ENCODE measurements at regions not wholly inside any gene's neighbourhood (a gene's known extent, or its start where the extent isn't known, plus 50 kb on each side); places are given as distances from the start of the nearest gene placed in this dataset.
A peak's percentile ranks its signal among the peaks of the same experiment; 100 is the strongest.

GRCh38 chr4:137360761-137361160 lies 171.5 kb downstream of the PCDH18 start:
- TF ChIP-seq RAD21 (IDR thresholded peaks at IDR 0.05; ENCODE audit: low read depth), result no peak
- TF ChIP-seq TEAD4 (IDR thresholded peaks at IDR 0.05), result 0 out of 2 replicates have a peak, but pooled peaks have one; percentile 16

- no peak for TF ChIP-seq NFIC (IDR thresholded peaks at IDR 0.05)
- TF ChIP-seq USF1 (IDR thresholded peaks at IDR 0.05), result peak; percentile 51
Observed at GRCh38 chr4:137359691-137360315, 172.5 kb downstream of the PCDH18 start.

- TF ChIP-seq CREB1 (IDR thresholded peaks at IDR 0.05; ENCODE audit: low read depth) (no peak), TEAD4 (IDR thresholded peaks at IDR 0.05) (no peak), EP300 (IDR thresholded peaks at IDR 0.05; ENCODE audit: borderline replicate concordance) (no peak), YY1 (IDR thresholded peaks at IDR 0.05; ENCODE audit: low read depth) (no peak), FOXM1 (IDR thresholded peaks at IDR 0.05; ENCODE audit: borderline replicate concordance, low read depth) (no peak), NFIC (IDR thresholded peaks at IDR 0.05) (no peak), EGR1 (IDR thresholded peaks at IDR 0.05) (no peak), TAF1 (IDR thresholded peaks at IDR 0.05; ENCODE audit: low read depth) (no peak), TCF12 (IDR thresholded peaks at IDR 0.05; ENCODE audit: low read depth) (no peak), ZBTB7A (IDR thresholded peaks at IDR 0.05; ENCODE audit: low read depth) (no peak), USF1 (IDR thresholded peaks at IDR 0.05) (no peak), REST (IDR thresholded peaks at IDR 0.05; ENCODE audit: low read depth) (no peak)
Observed at GRCh38 chr4:137347371-137347770, 184.9 kb downstream of the PCDH18 start.

- TF ChIP-seq CEBPB (IDR thresholded peaks at IDR 0.05) (no peak), MAX (IDR thresholded peaks at IDR 0.05) (no peak), RAD21 (IDR thresholded peaks at IDR 0.05; ENCODE audit: low read depth) (no peak), YY1 (IDR thresholded peaks at IDR 0.05; ENCODE audit: low read depth) (no peak), NFIC (IDR thresholded peaks at IDR 0.05) (no peak)
Observed at GRCh38 chr4:137345597-137345996, 186.7 kb downstream of the PCDH18 start.

- no peak for TF ChIP-seq MAX (IDR thresholded peaks at IDR 0.05)
- no peak for TF ChIP-seq TEAD4 (IDR thresholded peaks at IDR 0.05)
- TF ChIP-seq TAF1 (IDR thresholded peaks at IDR 0.05; ENCODE audit: low read depth), result no peak
- no peak for TF ChIP-seq REST (IDR thresholded peaks at IDR 0.05; ENCODE audit: low read depth)
- no peak for TF ChIP-seq CEBPB (IDR thresholded peaks at IDR 0.05)
- no peak for TF ChIP-seq YY1 (IDR thresholded peaks at IDR 0.05; ENCODE audit: low read depth)
- no peak for TF ChIP-seq RAD21 (IDR thresholded peaks at IDR 0.05; ENCODE audit: low read depth)
- no peak for TF ChIP-seq CREB1 (IDR thresholded peaks at IDR 0.05; ENCODE audit: low read depth)
- TF ChIP-seq FOXM1 (IDR thresholded peaks at IDR 0.05; ENCODE audit: borderline replicate concordance, low read depth), result no peak
- TF ChIP-seq TCF12 (IDR thresholded peaks at IDR 0.05; ENCODE audit: low read depth), result no peak
- TF ChIP-seq NFIC (IDR thresholded peaks at IDR 0.05), result no peak
- TF ChIP-seq ZBTB7A (IDR thresholded peaks at IDR 0.05; ENCODE audit: low read depth), result no peak
- no peak for TF ChIP-seq USF1 (IDR thresholded peaks at IDR 0.05)
- no peak for TF ChIP-seq EGR1 (IDR thresholded peaks at IDR 0.05)
- no peak for TF ChIP-seq EP300 (IDR thresholded peaks at IDR 0.05; ENCODE audit: borderline replicate concordance)
Observed at GRCh38 chr4:137343221-137343620, 189.1 kb downstream of the PCDH18 start.

GRCh38 chr4:137333031-137333430 lies 199.3 kb downstream of the PCDH18 start:
- TF ChIP-seq REST (IDR thresholded peaks at IDR 0.05; ENCODE audit: low read depth) (no peak), TEAD4 (IDR thresholded peaks at IDR 0.05) (no peak), EP300 (IDR thresholded peaks at IDR 0.05; ENCODE audit: borderline replicate concordance) (no peak), NFIC (IDR thresholded peaks at IDR 0.05) (no peak), FOXM1 (IDR thresholded peaks at IDR 0.05; ENCODE audit: borderline replicate concordance, low read depth) (no peak), RAD21 (IDR thresholded peaks at IDR 0.05; ENCODE audit: low read depth) (no peak), USF1 (IDR thresholded peaks at IDR 0.05) (no peak), CEBPB (IDR thresholded peaks at IDR 0.05) (no peak), MAX (IDR thresholded peaks at IDR 0.05) (no peak), ZBTB7A (IDR thresholded peaks at IDR 0.05; ENCODE audit: low read depth) (no peak), EGR1 (IDR thresholded peaks at IDR 0.05) (no peak), TCF12 (IDR thresholded peaks at IDR 0.05; ENCODE audit: low read depth) (no peak), YY1 (IDR thresholded peaks at IDR 0.05; ENCODE audit: low read depth) (no peak), TAF1 (IDR thresholded peaks at IDR 0.05; ENCODE audit: low read depth) (no peak), CREB1 (IDR thresholded peaks at IDR 0.05; ENCODE audit: low read depth) (no peak)

Measured in Ishikawa (cell line).